Mucosa of descending colon (tissue), 3 donors: ENCODE measurements at regions not wholly inside any gene's neighbourhood (a gene's known extent, or its start where the extent isn't known, plus 50 kb on each side); places are given as distances from the start of the nearest gene placed in this dataset.

Experiments used
- ATAC-seq: fragments of 200-7000 bp; cut with Tn5 transposase; one replicate; pipeline ENCODE4 v1.9.1; 2020; ENCODE audit warnings: mild to moderate bottlenecking, moderate library complexity
- DNase-seq, 3 donors: peaks; one replicate each; pipeline ENCODE4 v3.0.0-alpha.2; 2020
- H3K36me3 ChIP-seq: fragments of 200-600 bp; one replicate; pipeline ENCODE4 v1.8.0; 2021; ENCODE audit warnings: low read depth, mild to moderate bottlenecking
- H3K4me1 ChIP-seq: fragments of 200-600 bp; one replicate; pipeline ENCODE4 v1.8.0; 2021; ENCODE audit warnings: low read depth, mild to moderate bottlenecking
- H3K4me3 ChIP-seq: fragments of 200-600 bp; one replicate; pipeline ENCODE4 v1.8.0; 2021; ENCODE audit warnings: mild to moderate bottlenecking
- H3K9me3 ChIP-seq: fragments of 200-600 bp; one replicate; pipeline ENCODE4 v1.8.0; 2021; ENCODE audit warnings: mild to moderate bottlenecking
- intact Hi-C, 2 donors: fragments of 100-400 bp; cut with DNase I in 1 of 2; cut with micrococcal nuclease in 1 of 2; formaldehyde crosslinking; loops; one replicate each; pipeline versions ENCODE4 v1.11.0 to v1.11.1; 2022; cut with DNase I, micrococcal nuclease
- TF ChIP-seq, protein P1 (sequence below): fragments of 200-600 bp; IDR thresholded peaks from one replicate; pipeline ENCODE4 v1.8.0; 2022; ENCODE audit warnings: antibody characterized with exemption, mild to moderate bottlenecking
- donor health status: DM: no; HTN: no; CAD: no; lungs with moderate emphysema.
- donor health status: DM: no; HTN: no; CAD: no.
- donor health status: DM: no; HTN: yes; CAD: no.

DNA sequence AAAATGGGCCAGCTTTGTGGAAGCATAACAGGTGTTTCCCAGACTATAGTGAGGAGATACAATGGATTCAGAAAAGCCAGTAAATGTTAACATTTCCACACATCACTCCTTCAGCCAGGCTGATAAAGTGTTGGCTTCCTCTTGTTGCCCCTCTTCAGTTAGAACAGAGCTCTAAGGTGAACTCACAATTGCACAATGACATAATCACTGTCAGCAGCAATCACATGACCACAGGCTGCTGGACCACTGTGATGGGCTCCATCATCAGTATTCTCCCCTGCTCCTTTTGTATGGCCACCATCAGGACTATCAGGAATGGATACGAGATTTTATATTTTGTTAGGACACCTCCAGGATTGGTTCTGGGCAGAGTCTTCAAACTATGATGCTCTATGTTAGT, 849.4 kb upstream of the GHITM start:
- Histone ChIP-seq H3K4me3 (no peak overlapping the region), H3K36me3 (no peaks in the 10 kb centered on the region), H3K4me1 (no peaks in the 10 kb centered on the region), H3K9me3 (peaks cover 14% of the 10 kb centered on the region)
- ATAC-seq (no peak), DNase-seq (no peak)
- TF ChIP-seq, protein P1, sequence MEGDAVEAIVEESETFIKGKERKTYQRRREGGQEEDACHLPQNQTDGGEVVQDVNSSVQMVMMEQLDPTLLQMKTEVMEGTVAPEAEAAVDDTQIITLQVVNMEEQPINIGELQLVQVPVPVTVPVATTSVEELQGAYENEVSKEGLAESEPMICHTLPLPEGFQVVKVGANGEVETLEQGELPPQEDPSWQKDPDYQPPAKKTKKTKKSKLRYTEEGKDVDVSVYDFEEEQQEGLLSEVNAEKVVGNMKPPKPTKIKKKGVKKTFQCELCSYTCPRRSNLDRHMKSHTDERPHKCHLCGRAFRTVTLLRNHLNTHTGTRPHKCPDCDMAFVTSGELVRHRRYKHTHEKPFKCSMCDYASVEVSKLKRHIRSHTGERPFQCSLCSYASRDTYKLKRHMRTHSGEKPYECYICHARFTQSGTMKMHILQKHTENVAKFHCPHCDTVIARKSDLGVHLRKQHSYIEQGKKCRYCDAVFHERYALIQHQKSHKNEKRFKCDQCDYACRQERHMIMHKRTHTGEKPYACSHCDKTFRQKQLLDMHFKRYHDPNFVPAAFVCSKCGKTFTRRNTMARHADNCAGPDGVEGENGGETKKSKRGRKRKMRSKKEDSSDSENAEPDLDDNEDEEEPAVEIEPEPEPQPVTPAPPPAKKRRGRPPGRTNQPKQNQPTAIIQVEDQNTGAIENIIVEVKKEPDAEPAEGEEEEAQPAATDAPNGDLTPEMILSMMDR = no peak
- intact Hi-C loops = no loop called here

DNA sequence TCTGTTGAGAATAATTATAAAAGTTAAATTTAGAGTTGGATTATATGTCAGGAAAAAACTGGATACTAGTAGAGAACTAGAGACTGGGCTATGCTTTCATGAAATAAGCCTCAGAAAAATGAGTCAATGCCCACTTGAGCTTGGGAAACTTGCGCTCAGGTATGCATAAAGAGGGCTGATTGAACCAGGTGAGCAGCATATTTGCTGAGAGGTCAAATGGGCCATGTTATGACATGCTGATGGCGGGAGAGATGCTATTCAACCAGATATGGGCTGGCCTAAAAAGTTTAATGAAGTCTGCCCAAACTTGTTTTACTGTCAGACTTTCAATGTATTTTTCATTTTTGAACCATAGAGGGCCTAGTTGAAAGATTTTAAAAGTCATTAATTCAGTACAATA, 837.6 kb upstream of the GHITM start:
- no peak for ATAC-seq
- Histone ChIP-seq H3K4me1 (no peaks in the 10 kb centered on the region), H3K9me3 (peaks cover 17% of the 10 kb centered on the region), H3K4me3 (no peak overlapping the region), H3K36me3 (no peaks in the 10 kb centered on the region)
- DNase-seq = no peak
- intact Hi-C loops = no loop called here
- TF ChIP-seq, protein P1 = no peak

DNA sequence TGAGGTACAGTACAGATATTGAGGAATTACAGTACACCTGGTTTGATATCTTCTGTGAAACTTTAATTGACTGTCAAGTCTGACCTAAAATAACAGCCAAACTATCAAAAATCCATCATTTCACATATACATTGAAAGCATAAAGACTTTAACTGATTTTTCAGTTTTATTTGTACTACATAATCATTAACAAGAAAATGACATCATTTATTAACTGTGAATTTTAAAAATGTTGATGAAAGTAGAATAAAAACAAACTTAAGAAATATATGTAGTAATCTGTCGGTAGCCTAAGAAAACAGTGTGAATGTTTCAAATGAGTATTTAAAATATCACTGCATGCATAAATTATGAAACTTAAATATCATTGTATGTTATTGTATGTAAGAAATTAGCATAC, 836.7 kb upstream of the GHITM start:
- no peak for DNase-seq
- H3K4me1 ChIP-seq = no peaks in the 10 kb centered on the region
- TF ChIP-seq, protein P1 = no peak

DNA sequence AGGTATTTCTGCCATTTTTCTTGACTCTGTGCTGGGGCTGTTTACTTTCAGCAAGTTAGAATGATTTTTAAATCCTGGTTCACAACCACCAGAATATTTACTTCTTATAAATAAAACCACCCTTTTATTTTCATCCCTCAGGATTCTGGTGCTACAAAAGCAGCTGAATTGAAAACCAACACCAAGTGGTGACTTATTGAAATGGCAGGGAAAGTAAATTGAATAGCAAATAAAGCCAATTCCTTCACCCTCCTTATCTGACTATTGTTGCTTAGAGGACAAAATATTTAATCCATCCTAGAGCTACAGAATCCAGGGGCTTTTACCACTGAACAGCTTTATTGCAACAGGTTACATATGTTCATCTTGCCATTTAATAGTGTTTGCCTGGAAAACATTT, 828.6 kb upstream of the GHITM start:
- TF ChIP-seq, protein P1 = no peak
- DNase-seq = no peak
- Histone ChIP-seq H3K9me3 (peaks cover 8% of the 10 kb centered on the region), H3K4me3 (no peak overlapping the region), H3K36me3 (no peaks in the 10 kb centered on the region), H3K4me1 (no peaks in the 10 kb centered on the region)
- intact Hi-C loops = no loop called here
- no peak for ATAC-seq

More for the DNA sequence above, 836.7 kb upstream of the GHITM start:
- intact Hi-C loops = no loop called here
- H3K9me3 ChIP-seq = peaks cover 17% of the 10 kb centered on the region
- no peak overlapping the region for H3K4me3 ChIP-seq
- no peak for ATAC-seq
- no peaks in the 10 kb centered on the region for H3K36me3 ChIP-seq

DNA sequence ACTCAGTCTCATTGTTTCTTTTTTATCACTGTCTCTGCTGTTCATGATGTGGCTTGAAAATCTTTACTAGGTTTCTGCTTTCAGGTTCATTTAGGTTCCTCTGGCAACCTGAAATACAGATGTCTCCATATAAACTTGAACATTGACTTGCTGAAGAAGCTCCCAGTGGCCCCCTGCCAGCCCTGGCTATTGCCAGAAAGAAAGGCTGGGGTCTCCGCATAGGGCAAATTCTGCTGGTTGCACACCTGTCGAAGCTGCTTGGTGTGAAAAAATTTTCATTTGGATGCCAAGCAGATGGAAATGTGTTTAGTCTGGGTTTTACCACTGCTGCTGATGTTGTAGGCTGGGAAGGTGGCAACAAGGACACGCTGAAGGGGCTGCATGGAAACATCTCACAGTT, 826.7 kb upstream of the GHITM start:
- H3K4me1 ChIP-seq = no peaks in the 10 kb centered on the region
- H3K36me3 ChIP-seq = no peaks in the 10 kb centered on the region
- TF ChIP-seq, protein P1 = no peak
- no peak overlapping the region for H3K4me3 ChIP-seq
- intact Hi-C loops = no loop called here
- peaks cover 12% of the 10 kb centered on the region for H3K9me3 ChIP-seq
- no peak for ATAC-seq
- DNase-seq = no peak

DNA sequence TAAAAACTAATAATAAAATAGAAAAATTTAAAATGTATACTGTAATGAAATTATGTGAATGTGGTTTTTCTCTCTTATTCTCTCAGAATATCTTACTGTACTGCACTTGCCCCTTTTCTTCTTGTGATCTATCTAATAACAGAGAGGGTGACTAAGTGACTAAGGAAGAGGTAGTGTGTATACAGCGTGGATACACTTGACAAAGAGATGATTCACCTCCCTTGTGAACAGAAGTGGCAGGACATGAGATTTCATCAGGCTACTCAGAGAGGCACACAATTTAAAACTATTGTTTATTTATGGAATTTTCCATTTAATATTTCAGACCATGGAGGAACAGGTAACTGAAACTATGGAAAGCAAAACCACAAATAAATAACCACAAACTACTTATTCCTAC, 806.6 kb upstream of the GHITM start:
- intact Hi-C loops = no loop called here
- DNase-seq (no peak), ATAC-seq (no peak)
- TF ChIP-seq, protein P1 = no peak
- H3K4me3 ChIP-seq = no peak overlapping the region
- H3K9me3 ChIP-seq = peaks cover 19% of the 10 kb centered on the region
- H3K36me3 ChIP-seq = no peaks in the 10 kb centered on the region
- H3K4me1 ChIP-seq = no peaks in the 10 kb centered on the region
